GM19455 (cell line): ENCODE measurements at regions not wholly inside any gene's neighbourhood (a gene's known extent, or its start where the extent isn't known, plus 50 kb on each side); places are given as distances from the start of the nearest gene placed in this dataset.

Source experiments
- ATAC-seq: cut with Tn5 transposase; IDR thresholded peaks from one replicate; pipeline ENCODE4 v1.9.1; 2021; ENCODE audit not compliant: unreplicated experiment

- no peak for ATAC-seq
These were observed 202.7 kb upstream of the MVB12B start for GRCh38 chr9:126123927-126124326.

GRCh38 chr9:126125177-126125576 is 201.5 kb upstream of the MVB12B start:
- no peak for ATAC-seq

DNA sequence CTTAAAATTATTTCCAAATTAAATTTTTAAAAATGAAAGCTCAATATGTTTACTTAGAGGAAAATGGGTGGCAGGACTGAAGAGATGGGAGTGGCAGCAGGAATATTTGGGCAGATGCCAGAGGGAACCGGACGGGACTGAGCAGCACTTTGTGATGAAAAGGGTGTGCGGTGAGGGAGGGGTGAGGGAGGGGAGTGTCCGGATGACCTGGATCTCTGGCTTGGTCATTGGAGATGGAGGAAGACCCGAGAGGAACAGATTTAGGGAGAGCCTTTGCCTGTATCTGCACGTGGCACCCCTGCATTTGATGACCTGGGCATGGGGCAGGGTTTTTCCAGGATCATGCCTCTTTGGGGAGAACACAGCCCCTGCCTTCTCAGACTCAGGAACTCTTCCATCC is 201.1 kb upstream of the MVB12B start:
- ATAC-seq = no peak

DNA sequence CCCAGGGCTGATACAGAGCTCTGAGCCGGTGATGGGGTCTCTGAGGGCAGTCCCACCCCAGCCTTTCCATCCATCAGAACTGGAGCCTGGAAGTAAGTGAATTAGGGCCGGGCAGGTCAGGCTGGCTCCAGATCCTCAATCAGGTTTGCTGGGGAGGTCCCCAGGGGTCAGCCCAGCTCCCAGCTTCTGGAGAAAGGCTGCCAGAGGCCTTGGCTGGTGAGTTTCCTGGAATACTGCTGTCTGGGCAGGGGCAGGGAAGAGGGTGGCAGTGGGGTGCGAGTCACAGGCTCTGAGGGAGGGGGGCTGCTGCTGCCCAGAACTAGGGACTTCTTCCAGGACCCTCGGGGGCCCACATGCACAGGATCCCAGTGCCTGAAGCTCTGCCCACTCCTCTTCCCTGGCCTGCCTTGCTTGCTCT is 200.6 kb upstream of the MVB12B start:
- no peak for ATAC-seq

- ATAC-seq = no peak
These were observed 199.8 kb upstream of the MVB12B start for GRCh38 chr9:126126807-126127206.

- no peak for ATAC-seq
These were observed 199.0 kb upstream of the MVB12B start for GRCh38 chr9:126127591-126127990.

DNA sequence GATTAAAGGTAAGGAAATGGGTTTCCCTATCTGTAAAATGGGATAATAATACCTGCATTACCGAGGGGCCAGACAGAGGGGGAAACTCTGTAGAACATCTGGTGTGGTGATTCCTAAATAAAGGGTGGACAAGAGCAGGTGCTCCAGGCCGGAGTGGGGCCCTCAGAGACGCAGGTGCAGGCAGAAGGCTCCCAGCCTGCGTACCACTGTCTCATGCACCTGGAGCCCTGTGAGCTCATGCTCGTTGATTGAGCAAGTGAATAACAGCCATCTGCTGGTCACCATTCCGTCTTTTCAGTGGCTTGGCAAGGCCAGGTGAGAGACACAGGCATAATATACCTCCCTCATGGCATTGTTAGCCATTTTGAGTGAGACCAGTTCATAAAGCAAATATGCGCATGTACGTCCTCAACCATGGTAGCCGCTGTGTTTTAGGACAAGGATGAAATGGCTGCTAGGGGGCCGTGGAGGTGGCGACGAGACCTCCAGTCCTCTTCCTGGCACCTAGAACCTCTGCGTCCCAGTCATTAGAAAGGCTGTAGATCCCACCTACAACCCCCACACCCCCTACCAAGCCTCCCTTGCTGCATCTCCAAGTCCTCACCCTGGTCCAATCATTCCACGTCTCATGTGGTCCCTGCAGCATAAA is 198.0 kb upstream of the MVB12B start:
- no peak for ATAC-seq

- ATAC-seq = no peak
These were observed 195.3 kb upstream of the MVB12B start for GRCh38 chr9:126131066-126132010.

DNA sequence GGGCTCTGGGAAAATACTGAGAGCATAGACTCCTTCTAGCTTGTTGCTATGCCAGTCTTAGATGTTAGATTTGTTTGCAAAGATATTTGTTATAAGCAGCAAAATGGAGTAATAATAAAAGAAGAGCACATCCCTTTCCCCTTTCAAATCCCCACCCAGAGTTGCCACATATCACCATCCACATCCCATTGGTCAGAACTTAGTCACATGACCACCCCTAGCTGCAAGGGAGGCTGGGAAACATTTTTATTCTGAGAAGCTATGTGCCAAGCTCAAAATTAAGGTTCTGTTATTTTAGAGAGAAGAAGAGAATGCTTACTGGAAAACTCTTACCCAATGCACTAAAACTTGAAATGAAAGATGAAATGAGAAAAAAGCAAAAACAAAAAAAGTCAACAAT is 193.9 kb upstream of the MVB12B start:
- no peak for ATAC-seq

GRCh38 chr9:126144196-126144595 is 182.4 kb upstream of the MVB12B start:
- no peak for ATAC-seq

- no peak for ATAC-seq
These were observed 181.8 kb upstream of the MVB12B start for GRCh38 chr9:126144603-126145456.

DNA sequence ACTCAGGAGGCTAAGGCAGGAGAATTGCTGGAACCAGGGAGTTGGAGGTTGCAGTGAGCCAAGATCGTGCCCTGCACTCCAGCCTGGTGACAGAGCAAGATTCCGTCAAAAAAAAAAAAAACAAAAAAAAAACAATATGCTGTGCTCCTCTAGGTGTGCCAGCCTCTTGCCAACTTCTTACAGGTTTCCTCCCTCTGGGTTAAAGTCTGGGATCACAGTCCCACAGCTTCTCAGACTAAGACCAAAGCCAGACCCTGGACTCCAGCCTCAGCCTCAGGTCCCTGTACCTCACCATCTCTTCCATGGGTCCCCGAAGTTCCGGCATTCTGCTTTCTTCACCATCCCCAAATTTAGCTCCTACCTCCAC is 180.8 kb upstream of the MVB12B start:
- ATAC-seq = no peak

GRCh38 chr9:126146254-126147145 is 180.1 kb upstream of the MVB12B start:
- no peak for ATAC-seq

GRCh38 chr9:126147186-126147935 is 179.3 kb upstream of the MVB12B start:
- ATAC-seq = no peak

DNA sequence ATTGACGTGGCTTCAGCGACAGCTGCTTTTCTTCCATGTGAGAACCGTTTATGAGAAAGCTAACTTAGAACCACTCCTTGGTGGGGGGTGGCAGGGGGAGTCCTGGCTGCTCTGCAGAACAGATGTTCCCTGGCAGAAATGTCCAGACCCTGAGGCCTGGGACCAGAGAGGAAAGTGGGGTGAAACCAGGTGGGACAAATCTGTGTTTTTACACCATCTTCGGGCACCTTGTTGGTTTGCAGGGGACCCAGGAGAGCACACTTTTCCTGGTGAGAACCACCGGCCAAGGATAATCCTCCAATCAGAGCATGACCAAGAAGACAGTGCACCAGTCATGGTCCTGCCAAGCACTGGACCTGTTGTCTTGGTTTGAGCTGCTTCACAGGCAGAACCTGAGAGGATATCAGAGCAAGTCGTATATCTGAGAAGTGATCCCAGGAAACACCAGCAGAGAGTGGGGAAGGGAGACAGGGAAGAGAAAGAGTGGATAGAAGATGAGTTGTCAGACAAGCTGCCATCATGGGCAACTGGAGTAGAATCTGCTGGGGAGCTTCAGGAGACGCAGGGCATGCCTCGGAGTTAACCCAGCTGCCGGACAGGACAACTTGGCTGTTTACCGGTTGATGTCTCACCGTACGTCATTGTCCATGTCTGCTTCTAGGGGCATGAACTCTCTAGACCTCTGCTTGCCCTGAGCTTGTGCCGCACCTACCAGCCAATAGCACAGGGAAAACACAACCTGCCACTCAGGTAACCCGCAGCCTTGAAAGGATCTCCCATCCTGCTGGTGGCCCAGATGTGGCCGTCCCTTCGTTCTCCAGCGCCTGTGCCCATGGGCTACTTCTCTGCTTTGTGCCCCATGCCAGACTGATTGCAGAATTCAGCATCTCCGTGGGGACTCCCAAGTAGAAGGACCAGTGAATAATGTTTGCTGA is 178.4 kb upstream of the MVB12B start:
- ATAC-seq = no peak

DNA sequence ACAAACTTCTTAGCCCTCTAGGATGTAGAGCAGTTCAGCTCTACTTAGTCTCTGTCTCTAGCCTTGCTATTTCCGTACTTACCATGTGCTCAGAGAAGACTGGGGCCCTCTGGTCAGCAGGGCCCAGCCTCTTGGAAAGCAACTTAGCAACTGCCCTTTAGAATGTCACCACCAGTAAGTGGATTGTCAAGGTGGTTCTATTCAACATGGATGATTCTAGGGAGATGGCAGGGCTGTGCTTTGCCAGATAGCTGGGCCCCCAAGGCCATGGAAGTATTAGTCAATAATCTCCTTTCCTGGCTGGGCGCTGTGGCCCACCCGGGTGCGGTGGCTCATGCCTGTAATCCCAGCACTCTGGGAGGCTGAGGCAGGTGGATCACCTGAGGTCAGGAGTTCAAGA is 177.6 kb upstream of the MVB12B start:
- ATAC-seq = no peak

DNA sequence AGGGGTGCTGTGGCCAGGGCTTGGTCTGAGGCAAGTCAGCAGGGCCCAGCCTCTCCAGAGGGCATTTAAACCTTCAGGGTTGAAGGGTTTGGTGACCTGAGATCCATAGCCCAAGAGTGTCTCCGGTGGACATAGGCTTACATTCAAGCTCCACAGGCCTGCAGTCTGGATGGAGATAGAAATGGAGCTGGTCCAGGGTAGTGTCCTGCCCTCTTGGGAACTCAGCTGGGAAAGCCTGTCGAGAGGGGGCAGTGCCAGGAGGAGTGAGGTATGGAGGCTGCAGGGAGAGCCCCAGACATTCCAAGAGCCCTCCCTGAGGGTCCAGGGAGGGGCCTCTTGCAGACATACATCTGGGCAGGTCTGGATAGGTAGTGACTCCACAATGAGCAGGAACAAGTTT is 177.0 kb upstream of the MVB12B start:
- ATAC-seq = no peak

DNA sequence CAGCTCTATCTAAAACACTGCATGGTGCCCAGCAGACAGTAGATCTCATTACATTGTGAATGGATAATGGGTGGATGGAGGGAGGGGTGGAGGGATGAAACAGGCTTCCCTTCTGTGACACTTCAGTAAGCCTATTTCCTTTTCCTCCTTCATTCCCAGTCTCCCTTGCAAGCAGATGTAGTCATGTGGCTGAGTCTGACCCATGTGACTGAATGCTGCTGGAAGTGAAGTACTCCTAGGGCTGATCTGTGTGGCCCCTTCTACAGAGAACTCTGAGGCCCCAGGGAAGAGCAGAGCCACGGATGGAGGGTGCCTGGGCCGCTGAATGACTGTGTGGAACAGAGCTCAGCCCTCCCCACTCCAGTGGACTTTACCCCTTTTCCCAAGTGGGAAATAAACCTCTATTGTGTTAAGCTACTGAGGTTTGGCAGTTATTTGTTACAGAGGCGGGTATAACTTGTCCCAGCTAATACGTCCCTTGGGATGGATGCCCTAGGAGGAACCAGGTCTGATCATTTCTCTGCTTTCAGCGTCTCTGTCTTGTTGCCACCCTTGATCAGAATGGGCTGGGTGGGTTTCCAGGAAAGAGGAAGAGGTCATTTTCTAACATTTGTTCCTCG is 176.1 kb upstream of the MVB12B start:
- no peak for ATAC-seq
